GM21367 (cell line): ENCODE measurements at regions not wholly inside any gene's neighbourhood (a gene's known extent, or its start where the extent isn't known, plus 50 kb on each side); places are given as distances from the start of the nearest gene placed in this dataset.

Experiments used
- ATAC-seq: cut with Tn5 transposase; IDR thresholded peaks from one replicate; pipeline ENCODE4 v1.9.1; 2021; ENCODE audit not compliant: unreplicated experiment

DNA sequence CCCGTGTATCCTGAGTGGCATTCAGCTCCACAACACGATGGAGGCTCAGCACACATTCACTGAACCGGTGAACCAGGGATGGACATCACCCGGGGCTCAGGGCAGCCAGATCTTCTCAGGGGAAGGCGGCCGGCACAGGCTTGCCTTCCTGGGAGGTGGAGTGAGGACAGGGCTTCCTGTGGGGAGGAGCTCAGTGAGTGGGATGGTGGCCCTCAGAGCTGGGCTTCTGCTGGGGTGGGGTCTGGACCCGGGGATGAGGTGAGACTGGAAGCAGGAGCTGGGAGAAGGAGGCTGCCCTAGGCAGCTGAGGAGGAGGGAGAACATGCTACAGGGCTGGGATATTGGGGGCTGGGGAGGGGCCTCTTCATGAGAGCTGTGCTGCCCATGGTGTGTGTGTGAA lies 58.5 kb upstream of the PRR23E start:
- ATAC-seq, result no peak

DNA sequence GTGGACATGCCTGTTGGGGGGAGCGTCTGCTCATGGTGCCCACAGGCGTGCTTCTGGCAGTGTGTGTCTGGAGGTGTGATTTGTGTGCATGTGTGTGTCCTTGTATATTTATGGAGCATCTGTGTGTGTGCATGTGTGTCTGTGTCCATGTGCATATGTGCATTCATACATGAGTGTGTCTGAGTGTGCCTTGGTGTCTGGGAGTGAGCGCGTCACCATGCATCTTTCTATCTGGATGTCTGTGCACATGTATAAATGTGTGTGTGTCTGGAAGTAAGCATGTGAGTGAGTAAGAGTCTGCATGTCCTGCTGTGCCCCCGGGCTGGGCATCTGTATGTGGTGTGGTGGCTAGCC lies 58.1 kb upstream of the PRR23E start:
- ATAC-seq, result no peak

DNA sequence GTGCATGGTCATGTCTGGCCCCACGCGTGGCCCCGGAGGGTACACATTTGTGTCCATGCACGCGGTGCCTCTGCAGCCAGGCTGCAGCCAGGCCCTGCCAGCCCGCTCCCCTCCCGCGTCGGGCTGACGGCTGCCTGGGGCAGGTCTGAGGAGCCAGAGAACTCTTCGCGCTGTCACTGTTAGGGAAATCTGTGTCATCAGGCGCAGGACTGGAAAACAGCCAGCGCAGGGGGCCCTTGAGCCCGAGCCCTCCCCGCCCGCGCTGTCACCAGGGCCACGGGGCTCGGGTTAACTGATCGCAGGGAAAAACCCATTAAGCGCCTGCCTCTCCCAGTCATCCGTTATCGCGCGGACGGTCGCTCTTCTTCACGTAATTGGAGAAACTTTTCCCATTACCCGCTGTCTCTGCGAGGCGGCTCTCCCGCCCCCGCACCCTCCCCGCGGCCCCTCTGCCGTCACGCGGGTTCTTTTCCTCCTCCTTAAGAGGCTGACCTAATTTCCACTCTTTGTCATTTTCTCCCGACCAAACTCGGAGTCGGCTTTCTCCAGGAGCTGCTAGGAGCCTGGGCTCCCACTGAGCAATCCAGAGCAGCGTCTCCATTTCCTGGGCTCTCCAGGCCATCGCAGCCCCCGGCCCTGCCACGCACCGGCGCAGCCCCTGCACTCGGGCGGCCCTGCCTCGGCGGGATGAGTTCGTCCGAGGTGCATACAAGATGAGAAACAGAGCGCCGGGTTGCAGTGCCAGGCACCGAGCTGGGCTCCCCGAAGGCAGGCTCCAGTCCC lies 57.5 kb upstream of the PRR23E start:
- no peak for ATAC-seq

DNA sequence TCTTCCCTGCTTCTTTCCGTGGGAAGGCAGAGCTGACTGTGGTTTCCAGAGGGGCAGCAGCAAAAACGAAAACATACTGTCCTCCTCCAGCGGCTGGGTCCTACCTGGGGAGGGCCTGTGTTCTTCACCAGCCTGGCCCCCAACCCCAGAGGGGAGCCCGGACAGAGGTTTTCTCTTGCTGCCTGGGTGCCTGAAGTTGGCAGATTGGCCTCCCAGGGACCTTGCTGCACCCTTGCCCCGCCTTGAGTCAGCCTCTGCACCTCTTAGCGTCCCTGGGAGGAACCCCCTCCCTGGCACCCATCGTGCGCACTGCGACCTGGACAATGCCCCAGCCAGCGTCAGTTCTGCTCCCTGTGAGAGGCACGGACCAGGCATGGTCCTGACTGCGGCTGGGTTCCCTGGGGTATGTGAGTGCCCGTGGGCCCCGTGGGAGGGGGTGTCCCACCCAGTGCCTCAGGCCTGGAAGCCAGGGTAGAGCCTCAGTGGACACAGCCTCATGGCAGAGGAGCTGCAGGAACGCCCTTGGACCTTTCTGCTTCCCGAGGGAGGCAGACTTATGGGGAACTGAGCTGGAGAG lies 56.8 kb upstream of the PRR23E start:
- ATAC-seq, result no peak

DNA sequence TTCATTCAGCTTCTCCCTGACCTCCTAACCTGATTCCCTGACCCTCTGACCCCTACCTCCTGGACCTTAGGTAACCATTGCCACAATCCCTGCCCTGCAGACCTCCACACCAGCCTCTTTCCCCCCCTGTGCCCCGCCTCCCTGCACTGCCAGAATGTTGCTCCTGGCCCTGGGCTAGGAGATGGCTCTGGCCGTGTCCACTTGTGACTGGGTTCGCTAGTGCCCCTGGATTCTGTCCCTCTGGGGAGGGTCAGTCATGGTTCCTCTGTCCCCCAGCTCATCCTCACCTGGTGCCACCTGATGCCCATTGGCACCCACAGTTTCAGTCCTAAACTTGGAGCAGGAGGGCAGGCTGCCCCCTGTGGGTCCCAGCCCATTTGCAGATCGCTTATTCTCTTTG lies 56.2 kb upstream of the PRR23E start:
- ATAC-seq, result no peak

DNA sequence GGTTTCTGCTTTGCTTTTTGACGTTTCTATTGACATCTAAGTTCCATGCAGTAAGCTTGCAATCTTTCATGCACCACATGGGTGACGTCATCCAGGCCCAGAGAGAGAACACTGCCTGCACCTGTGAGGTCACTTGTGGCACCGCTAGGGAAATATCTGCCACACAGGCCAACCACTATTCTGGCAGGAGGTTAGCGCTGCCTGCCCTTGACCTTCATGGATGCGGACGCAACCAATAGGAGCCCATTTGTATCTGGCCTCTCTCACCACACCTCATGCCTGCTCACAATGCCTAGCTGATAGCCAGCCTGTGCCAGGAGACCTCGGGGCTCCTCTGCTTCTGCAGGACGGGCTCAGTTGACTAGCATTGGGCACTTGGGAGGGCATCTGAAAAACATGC lies 55.8 kb upstream of the PRR23E start:
- no peak for ATAC-seq

DNA sequence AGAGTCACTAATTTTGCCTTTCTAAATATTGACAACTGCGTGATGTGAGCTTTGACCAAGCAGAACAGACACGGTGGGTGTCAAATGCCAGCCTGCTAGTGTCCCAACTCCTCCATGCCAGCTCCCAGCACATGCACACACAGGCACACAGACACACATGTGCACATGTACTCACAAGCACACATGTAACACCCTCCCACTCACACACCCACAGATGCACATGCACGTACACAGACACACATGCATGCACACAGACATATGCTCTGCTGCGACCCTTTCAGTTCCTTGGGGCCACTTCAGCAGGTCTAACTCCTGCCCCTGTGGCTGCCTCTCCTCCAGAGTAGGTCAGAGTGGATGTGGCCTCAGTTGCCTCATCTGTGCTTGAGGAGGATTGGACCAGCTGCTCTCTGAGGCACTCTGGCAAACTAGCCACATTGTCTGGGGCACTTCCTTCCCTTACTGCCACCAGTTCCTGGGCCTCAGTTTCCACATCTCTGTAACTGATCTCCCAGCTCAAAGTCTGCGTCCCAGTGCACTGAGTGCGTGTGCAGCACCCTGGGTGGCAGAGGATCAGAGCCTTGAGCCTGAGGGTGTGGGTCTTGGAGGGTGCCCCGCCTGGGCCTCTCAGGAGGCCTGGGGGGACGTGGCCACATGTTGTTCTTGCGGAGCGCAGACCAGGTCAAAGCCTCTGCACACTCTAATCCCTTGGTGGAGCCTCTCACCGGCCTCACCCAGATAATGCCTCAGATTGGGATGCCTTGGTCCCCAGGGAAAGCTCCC lies 55.0 kb upstream of the PRR23E start:
- ATAC-seq, result no peak

DNA sequence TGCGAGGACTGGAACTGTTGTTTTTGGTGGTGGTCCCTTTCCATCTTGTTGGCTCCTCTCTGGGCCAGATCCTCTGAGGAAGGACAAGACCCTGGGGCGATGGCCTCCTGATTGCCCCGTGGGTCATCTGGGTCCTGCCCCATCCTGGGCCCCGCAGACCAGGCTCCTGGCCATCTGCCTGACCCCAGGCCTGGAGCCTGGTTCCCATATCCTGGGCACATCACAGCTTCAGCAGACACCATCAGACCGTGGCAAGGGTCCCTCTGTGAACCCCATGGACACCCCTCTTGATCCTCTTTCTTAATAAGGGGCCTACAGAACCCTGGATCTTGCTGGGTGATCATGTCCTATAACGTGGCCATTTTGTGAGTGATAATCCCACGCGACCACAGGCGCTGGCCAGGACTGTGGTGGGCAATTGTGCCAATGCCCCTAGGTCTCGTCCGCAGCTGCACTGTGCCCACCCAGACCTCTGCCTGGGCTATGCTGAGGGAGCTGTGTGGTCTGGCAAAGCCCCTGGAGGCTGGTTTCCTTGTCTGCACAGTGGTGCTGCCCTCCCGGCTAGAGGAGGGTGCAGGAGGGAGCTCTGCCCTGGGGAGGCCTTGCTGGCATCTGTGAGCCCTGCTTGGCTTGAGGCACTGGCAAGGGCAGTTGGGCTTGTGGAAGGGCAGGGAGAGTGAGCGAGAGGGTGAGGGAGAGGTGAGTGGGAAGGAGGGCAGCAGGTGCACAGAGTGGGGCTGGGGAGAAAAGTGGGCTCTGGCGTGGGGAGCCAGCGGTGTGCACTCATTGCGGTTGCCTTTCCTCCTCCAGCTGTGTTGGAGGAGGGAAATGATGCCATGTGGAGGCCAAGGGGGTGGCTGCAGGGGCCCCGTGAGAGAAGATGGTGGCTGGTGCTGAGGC lies 53.1 kb upstream of the PRR23E start:
- no peak for ATAC-seq

DNA sequence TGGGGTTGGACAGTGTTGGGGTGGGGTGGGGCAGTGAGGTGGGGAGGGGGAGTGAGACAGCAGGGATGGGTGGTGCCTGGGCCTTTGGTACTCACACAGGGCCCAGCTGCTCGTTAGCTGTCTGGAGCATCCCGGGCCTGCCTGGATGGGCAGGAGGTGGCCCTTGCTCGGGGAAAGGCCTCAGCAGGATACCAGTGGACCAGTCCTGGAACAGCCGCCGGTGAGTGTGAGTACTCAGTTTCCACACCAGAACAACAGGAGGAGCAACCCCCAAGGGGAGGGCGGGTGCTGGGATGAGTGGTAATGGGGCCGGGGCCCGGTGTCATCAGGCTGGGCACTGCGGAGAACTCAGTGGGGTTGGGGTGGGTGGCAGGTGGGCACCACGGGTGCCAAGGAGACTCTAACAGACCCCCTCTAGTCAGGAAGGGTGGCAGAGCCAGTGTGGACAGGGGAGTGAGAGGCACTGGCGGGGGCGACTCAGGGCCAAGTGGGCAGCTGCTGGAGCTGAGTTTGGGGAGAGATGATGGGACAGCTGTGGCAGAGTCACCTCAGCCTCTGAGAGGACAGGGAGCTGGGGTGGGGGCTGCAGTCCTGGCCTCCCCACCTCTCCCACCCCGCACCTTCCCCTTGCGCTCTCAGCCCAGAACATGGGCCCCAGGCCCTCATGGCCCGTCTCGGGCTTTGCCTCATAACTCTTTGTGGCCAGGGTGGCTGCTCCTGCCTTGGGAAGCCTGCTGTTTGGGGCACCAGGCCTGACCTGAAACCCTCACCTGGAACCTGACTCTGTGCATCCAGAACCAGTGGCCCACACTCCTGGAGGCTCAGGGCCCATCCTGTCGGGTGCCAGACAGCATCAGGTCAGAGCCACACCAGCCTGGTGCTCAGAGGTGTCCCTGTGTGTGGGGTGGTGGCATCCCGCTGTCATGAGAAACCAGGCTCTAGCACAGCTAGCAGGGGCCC lies 52.1 kb upstream of the PRR23E start:
- ATAC-seq, result no peak

DNA sequence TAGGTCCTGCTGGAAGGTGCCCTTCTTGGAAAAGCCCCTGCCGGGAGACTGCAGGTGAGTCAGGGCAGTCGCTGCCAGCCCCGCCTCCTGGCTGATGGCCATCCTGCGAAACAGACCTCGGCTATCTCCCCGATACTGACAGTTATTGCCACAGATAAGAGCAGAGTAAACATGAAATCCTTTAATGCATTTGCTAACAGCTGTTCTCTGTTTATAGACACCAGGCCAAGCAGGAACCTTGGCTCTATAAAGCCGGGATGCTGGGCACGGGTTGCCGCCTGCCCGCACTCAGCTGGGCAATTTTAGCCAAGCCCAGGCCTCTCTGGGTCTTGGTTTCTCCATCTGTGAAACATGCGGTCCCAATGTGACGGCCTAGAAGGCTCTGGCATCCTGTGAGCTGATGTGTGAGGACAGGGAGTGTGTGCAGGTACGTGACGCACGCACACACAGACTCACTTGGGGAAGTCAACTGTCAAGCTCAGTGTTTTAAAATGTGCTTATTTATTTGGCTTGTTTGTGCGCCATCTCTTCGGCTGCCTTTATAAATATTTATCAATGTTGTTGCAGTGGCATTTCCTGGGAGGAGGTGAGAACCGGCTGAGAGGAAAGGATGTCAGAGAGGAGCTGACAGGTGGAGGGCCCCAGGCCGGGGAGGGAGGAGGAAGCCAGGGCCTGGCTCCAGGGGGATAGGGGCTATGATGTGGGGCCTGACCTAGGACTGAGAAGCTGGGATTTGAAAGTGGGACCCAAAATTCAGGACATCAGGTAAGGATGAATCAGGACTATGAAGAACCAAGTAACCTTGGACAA lies 50.8 kb upstream of the PRR23E start:
- no peak for ATAC-seq
